Ovary (tissue), 3 donors: ENCODE measurements at regions not wholly inside any gene's neighbourhood (a gene's known extent, or its start where the extent isn't known, plus 50 kb on each side); places are given as distances from the start of the nearest gene placed in this dataset.

Experiments used
- POLR2A ChIP-seq: fragments of 450-650 bp; IDR thresholded peaks from one replicate; pipeline ENCODE4 v1.6.1; 2017; ENCODE audit warnings: antibody characterized with exemption, mild to moderate bottlenecking, moderate library complexity
- TF ChIP-seq, protein P1 (sequence below), 3 donors: fragments of 450-650 bp in 2 of 3; fragments of 200-600 bp in 1 of 3; IDR thresholded peaks; one replicate each; pipeline versions ENCODE4 v1.5.1 to v1.8.0; 2016 to 2022; ENCODE audit warnings: antibody characterized with exemption in 3 of 3, mild to moderate bottlenecking in 1 of 3
- donor health status: DM: no; HTN: no; CAD: no.

GRCh38 chr1:199029855-199030254 lies 391.0 kb downstream of the PTPRC start:
- TF ChIP-seq, protein P1, sequence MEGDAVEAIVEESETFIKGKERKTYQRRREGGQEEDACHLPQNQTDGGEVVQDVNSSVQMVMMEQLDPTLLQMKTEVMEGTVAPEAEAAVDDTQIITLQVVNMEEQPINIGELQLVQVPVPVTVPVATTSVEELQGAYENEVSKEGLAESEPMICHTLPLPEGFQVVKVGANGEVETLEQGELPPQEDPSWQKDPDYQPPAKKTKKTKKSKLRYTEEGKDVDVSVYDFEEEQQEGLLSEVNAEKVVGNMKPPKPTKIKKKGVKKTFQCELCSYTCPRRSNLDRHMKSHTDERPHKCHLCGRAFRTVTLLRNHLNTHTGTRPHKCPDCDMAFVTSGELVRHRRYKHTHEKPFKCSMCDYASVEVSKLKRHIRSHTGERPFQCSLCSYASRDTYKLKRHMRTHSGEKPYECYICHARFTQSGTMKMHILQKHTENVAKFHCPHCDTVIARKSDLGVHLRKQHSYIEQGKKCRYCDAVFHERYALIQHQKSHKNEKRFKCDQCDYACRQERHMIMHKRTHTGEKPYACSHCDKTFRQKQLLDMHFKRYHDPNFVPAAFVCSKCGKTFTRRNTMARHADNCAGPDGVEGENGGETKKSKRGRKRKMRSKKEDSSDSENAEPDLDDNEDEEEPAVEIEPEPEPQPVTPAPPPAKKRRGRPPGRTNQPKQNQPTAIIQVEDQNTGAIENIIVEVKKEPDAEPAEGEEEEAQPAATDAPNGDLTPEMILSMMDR (IDR thresholded peaks at IDR 0.05) = no peak
- TF ChIP-seq POLR2A = no peak
